Prostate gland (tissue), 2 donors: ENCODE measurements at regions not wholly inside any gene's neighbourhood (a gene's known extent, or its start where the extent isn't known, plus 50 kb on each side); places are given as distances from the start of the nearest gene placed in this dataset.

ENCODE experiments used
- POLR2AphosphoS5 ChIP-seq: sonication (generic); formaldehyde crosslinking; IDR thresholded peaks from one replicate; pipeline ENCODE4 v1.6.1; 2017; ENCODE audit warnings: antibody characterized with exemption
- TF ChIP-seq, protein P1 (sequence below), 4 experiments: fragments of 200-600 bp in 2 of 4; fragments of 450-650 bp in 2 of 4; sonication (generic) in 2 of 4; IDR thresholded peaks; 1 replicate in 3 of 4; 2 replicates in 1 of 4; pipeline ENCODE4 v1.5.1; 2016 to 2019; ENCODE audit warnings: antibody characterized with exemption in 4 of 4, mild to moderate bottlenecking in 2 of 4, moderate library complexity in 2 of 4

DNA sequence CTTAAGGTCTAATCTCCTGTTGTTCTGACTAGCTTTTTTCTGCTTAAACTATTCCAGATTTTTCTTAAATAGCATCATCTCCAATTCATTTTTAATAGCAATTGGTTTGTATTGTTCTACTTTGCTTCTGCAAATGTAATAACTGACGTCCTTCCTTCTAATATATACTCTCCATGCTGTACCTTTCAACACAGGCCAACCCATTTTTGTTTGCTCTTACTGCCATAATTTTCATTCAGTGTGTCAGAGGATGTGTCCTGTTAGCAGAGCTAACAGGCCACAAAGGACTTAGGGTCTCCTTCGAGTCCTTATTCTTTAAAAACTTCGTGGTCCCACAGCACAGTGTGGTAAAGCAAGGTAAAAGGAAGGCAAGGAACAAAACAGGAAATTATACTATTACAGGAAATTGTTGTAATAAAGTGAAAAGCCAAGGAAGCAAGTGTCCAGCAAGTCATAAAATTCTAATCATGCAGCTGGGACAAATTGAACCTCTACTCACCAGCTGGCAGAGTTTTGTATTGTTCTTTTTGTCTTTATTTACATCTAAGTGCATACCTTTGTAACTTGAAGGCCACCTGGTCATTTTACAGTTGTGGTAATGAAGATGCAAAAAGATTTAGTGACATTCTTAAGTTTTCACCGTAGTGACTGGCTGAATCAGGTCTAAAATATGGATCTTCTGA, 64.9 kb upstream of the ZBTB20 start:
- no peak for TF ChIP-seq POLR2AphosphoS5
- TF ChIP-seq, protein P1, sequence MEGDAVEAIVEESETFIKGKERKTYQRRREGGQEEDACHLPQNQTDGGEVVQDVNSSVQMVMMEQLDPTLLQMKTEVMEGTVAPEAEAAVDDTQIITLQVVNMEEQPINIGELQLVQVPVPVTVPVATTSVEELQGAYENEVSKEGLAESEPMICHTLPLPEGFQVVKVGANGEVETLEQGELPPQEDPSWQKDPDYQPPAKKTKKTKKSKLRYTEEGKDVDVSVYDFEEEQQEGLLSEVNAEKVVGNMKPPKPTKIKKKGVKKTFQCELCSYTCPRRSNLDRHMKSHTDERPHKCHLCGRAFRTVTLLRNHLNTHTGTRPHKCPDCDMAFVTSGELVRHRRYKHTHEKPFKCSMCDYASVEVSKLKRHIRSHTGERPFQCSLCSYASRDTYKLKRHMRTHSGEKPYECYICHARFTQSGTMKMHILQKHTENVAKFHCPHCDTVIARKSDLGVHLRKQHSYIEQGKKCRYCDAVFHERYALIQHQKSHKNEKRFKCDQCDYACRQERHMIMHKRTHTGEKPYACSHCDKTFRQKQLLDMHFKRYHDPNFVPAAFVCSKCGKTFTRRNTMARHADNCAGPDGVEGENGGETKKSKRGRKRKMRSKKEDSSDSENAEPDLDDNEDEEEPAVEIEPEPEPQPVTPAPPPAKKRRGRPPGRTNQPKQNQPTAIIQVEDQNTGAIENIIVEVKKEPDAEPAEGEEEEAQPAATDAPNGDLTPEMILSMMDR (IDR thresholded peaks at IDR 0.05): no peak
